SK-N-SH (cell line): ENCODE measurements at regions not wholly inside any gene's neighbourhood (a gene's known extent, or its start where the extent isn't known, plus 50 kb on each side); places are given as distances from the start of the nearest gene placed in this dataset.

ENCODE experiments used
- CTCF ChIA-PET: fragments of 300-600, 350-600 bp; formaldehyde crosslinking; extraction: SDS; loops from one replicate; lab custom pipeline; 2021; lab: Yijun Ruan, JAX
- POLR2A ChIA-PET: fragments of 350-600 bp; sonication (Branson Sonifier 250); formaldehyde crosslinking; extraction: SDS; loops from one replicate; lab custom pipeline; 2020; ENCODE audit warnings: antibody characterized with exemption, inconsistent platforms; lab: Yijun Ruan, JAX
- DNase-seq: peaks from one replicate; pipeline ENCODE4 v3.0.0; 2012
- H2AFZ ChIP-seq: fragments of 200-600 bp; sonication (generic); 2 replicates; pipeline ENCODE4 v1.8.1; 2016; ENCODE audit warnings: antibody characterized with exemption, mild to moderate bottlenecking, low read depth
- H3F3A ChIP-seq: fragments of 200-600 bp; sonication (generic); replicated peaks from 2 replicates; pipeline ENCODE3; 2016; ENCODE audit warnings: antibody characterized with exemption, mild to moderate bottlenecking; ENCODE audit not compliant: insufficient read depth
- H3K27ac ChIP-seq, 2 experiments: fragments of 200-500 bp in 1 of 2; fragments of 200-600 bp in 1 of 2; sonication (Bioruptor generic) in 1 of 2; sonication (generic), shearing (Covaris generic) in 1 of 2; 2 replicates each; pipeline versions ENCODE4 v1.5.1 to v1.6.1; 2014 to 2016; ENCODE audit warnings: low read depth in 2 of 2, inconsistent platforms in 1 of 2, low read length in 1 of 2, mild to moderate bottlenecking in 1 of 2, mixed read lengths in 1 of 2
- H3K27me3 ChIP-seq: fragments of 200-600 bp; sonication (generic), shearing (Covaris generic); 2 replicates; pipeline ENCODE4 v1.6.1; 2016; ENCODE audit warnings: mixed run types; ENCODE audit not compliant: insufficient read depth
- H3K36me3 ChIP-seq, 2 experiments: fragments of 200-500 bp in 1 of 2; fragments of 200-600 bp in 1 of 2; sonication (Bioruptor generic) in 1 of 2; sonication (generic) in 1 of 2; replicated peaks in 1 of 2; 2 replicates each; pipeline versions ENCODE3 to v1.5.1; 2014 to 2016; ENCODE audit warnings: low read length in 1 of 2, mild to moderate bottlenecking in 1 of 2; ENCODE audit not compliant: insufficient read depth in 2 of 2, control insufficient read depth in 1 of 2
- H3K4me1 ChIP-seq, 2 experiments: fragments of 200-500 bp in 1 of 2; fragments of 200-600 bp in 1 of 2; sonication (Bioruptor generic) in 1 of 2; sonication (generic), shearing (Covaris generic) in 1 of 2; 2 replicates each; pipeline versions ENCODE4 v1.5.1 to v1.6.1; 2014 to 2016; ENCODE audit warnings: low read depth in 1 of 2, low read length in 1 of 2, mixed run types in 1 of 2; ENCODE audit not compliant: insufficient read depth in 2 of 2, control insufficient read depth in 1 of 2
- H3K4me2 ChIP-seq: fragments of 200-600 bp; sonication (generic), shearing (Covaris generic); 2 replicates; pipeline ENCODE4 v1.6.1; 2017; ENCODE audit warnings: mixed run types
- H3K4me3 ChIP-seq, 2 experiments: fragments of 200-500 bp in 1 of 2; fragments of 200-600 bp in 1 of 2; sonication (Bioruptor generic) in 1 of 2; sonication (generic), shearing (Covaris generic) in 1 of 2; 2 replicates each; pipeline versions ENCODE4 v1.5.1 to v1.8.1; 2014 to 2016; ENCODE audit warnings: low read depth in 2 of 2, inconsistent platforms in 1 of 2, low read length in 1 of 2, mild to moderate bottlenecking in 1 of 2, mixed read lengths in 1 of 2, moderate library complexity in 1 of 2
- H3K79me2 ChIP-seq: fragments of 200-600 bp; sonication (generic); 2 replicates; pipeline ENCODE4 v1.8.1; 2017; ENCODE audit warnings: mild to moderate bottlenecking; ENCODE audit not compliant: insufficient read depth
- H3K9ac ChIP-seq: fragments of 200-600 bp; sonication (generic); 2 replicates; pipeline ENCODE4 v1.6.1; 2017; ENCODE audit warnings: mixed run types
- H3K9me2 ChIP-seq: fragments of 200-600 bp; sonication (generic); 2 replicates; pipeline ENCODE4 v1.6.1; 2017; ENCODE audit warnings: mixed run types
- H3K9me3 ChIP-seq: fragments of 200-600 bp; sonication (generic); 2 replicates; pipeline ENCODE4 v1.6.1; 2017; ENCODE audit warnings: mixed run types, mild to moderate bottlenecking, moderate library complexity
- H4K20me1 ChIP-seq: fragments of 200-600 bp; sonication (generic); 2 replicates; pipeline ENCODE4 v1.6.1; 2017; ENCODE audit warnings: mild to moderate bottlenecking, mixed run types; ENCODE audit not compliant: insufficient read depth
- CTCF ChIP-seq: fragments of 200-600 bp; sonication (generic); IDR thresholded peaks from 2 replicates; pipeline ENCODE4 v1.6.1; 2017; ENCODE audit warnings: antibody characterized with exemption, mild to moderate bottlenecking, moderate library complexity
- IRF3 ChIP-seq: fragments of 150-350 bp; IDR thresholded peaks from 2 replicates; pipeline ENCODE4 v1.6.1; 2016; ENCODE audit warnings: mild to moderate bottlenecking, low read depth, low read length
- MXI1 ChIP-seq: IDR thresholded peaks from 2 replicates; pipeline ENCODE4 v1.6.1; 2012; ENCODE audit warnings: mild to moderate bottlenecking, low read depth, low read length, improper control_type of control experiment
- NFIC ChIP-seq: IDR thresholded peaks from 2 replicates; pipeline ENCODE4 v1.4.0; 2012; ENCODE audit warnings: borderline replicate concordance
- RAD21 ChIP-seq: IDR thresholded peaks from 2 replicates; pipeline ENCODE4 v1.6.1; 2012; ENCODE audit warnings: mild to moderate bottlenecking, low read length
- RCOR1 ChIP-seq: fragments of 150-350 bp; IDR thresholded peaks from 2 replicates; pipeline ENCODE4 v1.6.1; 2017; ENCODE audit warnings: antibody characterized with exemption, low read length
- RFX5 ChIP-seq: IDR thresholded peaks from 2 replicates; pipeline ENCODE4 v1.6.1; 2012; ENCODE audit warnings: mild to moderate bottlenecking, improper control_type of control experiment, low read length
- TCF12 ChIP-seq: IDR thresholded peaks from 2 replicates; pipeline ENCODE4 v1.4.0; 2012
- ZBTB33 ChIP-seq: IDR thresholded peaks from 2 replicates; pipeline ENCODE4 v1.4.0; 2012; ENCODE audit warnings: low read depth, borderline replicate concordance
- WGBS: methylation state at CpG from one replicate; pipeline ENCODE4 v1.1.6; 2017; ENCODE audit warnings: low lambda C conversion rate; 5-methylcytosine and 5-hydroxymethylcytosine counted together
- TF ChIP-seq, protein P1 (sequence below): fragments of 150-350 bp; IDR thresholded peaks from 2 replicates; pipeline ENCODE4 v1.6.1; 2017; ENCODE audit warnings: antibody characterized with exemption, low read length, low read depth, borderline replicate concordance
- TF ChIP-seq, protein P2 (sequence below): IDR thresholded peaks from 2 replicates; pipeline ENCODE4 v1.6.1; 2012; ENCODE audit warnings: mild to moderate bottlenecking, low read depth, low read length, moderate library complexity
- TF ChIP-seq, protein P3 (sequence below): IDR thresholded peaks from 2 replicates; pipeline ENCODE4 v1.4.0; 2012; ENCODE audit warnings: low read depth, borderline replicate concordance

- no peaks in the 10 kb centered on the region for H3K9me3 ChIP-seq
- H3K4me2 ChIP-seq = no peak overlapping the region
- ChIA-PET POLR2A (no interaction called here), CTCF (interaction anchor here (1.0 to 1.9 kb wide), 2 partner anchors 9 to 78 kb away, joined by 3 to 4 read pairs; no protein-coding TSS in a partner anchor)
- H3K9ac ChIP-seq = no peak overlapping the region
- H3K79me2 ChIP-seq = no peaks in the 10 kb centered on the region
- H3K36me3 ChIP-seq = no peaks in the 10 kb centered on the region
- H3K27ac ChIP-seq = no peak overlapping the region
- WGBS = 55% methylated on average over 8 of the region's 12 CpGs
- H2AFZ ChIP-seq = no peak overlapping the region
- TF ChIP-seq IRF3 (no peak), ZBTB33 (no peak), NFIC (no peak), TCF12 (no peak), RFX5 (no peak), RAD21 (no peak)
- TF ChIP-seq, protein P1, sequence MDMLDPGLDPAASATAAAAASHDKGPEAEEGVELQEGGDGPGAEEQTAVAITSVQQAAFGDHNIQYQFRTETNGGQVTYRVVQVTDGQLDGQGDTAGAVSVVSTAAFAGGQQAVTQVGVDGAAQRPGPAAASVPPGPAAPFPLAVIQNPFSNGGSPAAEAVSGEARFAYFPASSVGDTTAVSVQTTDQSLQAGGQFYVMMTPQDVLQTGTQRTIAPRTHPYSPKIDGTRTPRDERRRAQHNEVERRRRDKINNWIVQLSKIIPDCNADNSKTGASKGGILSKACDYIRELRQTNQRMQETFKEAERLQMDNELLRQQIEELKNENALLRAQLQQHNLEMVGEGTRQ = no peak
- no peak overlapping the region for H3K4me3 ChIP-seq
- H3K27me3 ChIP-seq = no peaks in the 10 kb centered on the region
- no peaks in the 10 kb centered on the region for H4K20me1 ChIP-seq
- H3K4me1 ChIP-seq = peaks cover 0 to 6% of the 10 kb centered on the region in 2 experiments; a peak in 1 of 4 replicates
- H3F3A ChIP-seq = no peaks in the 10 kb centered on the region
- no peaks in the 10 kb centered on the region for H3K9me2 ChIP-seq
- DNase-seq = no peak
Measured at GRCh38 chr1:30008998-30009657, 714.3 kb downstream of the MATN1 start.

DNA sequence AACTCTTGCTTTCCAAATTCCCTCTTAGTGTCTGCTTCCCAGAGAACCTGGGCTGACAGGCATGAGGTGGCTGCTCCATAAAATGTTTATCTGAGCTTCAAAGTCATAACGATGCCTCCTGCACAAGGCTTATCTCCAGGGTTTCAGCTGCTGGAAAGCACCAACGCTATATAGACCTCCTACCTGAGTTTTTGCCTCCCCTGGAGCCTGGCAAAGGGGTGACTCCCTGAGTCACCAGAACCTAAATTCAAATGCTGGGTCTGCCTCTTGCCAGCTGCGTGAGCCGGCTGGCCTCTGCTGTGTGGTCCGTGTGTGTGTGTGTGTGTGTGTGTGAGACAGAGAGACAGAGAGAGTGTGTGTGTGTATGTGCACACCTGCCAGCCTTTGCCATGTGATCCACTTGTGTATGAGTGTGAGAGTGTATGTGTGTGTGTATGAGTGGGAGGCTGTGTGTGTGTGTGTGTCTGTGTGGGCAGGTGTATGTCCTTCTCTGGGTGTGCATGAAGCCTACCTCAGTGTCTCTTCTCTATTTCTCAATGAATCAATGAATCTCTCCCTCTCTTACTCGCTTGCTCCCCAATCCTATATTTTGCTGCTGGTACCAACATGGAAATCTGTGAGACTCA, 714.9 kb downstream of the MATN1 start:
- no peaks in the 10 kb centered on the region for H3F3A ChIP-seq
- CTCF ChIA-PET = interaction anchor here (1.0 to 1.9 kb wide), 2 partner anchors 9 to 78 kb away, joined by 3 to 4 read pairs; no protein-coding TSS in a partner anchor
- 46% methylated on average over 6 of the region's 6 CpGs for WGBS
- TF ChIP-seq IRF3 (no peak), CTCF (no peak), MXI1 (no peak), RCOR1 (no peak)
- TF ChIP-seq, protein P2, sequence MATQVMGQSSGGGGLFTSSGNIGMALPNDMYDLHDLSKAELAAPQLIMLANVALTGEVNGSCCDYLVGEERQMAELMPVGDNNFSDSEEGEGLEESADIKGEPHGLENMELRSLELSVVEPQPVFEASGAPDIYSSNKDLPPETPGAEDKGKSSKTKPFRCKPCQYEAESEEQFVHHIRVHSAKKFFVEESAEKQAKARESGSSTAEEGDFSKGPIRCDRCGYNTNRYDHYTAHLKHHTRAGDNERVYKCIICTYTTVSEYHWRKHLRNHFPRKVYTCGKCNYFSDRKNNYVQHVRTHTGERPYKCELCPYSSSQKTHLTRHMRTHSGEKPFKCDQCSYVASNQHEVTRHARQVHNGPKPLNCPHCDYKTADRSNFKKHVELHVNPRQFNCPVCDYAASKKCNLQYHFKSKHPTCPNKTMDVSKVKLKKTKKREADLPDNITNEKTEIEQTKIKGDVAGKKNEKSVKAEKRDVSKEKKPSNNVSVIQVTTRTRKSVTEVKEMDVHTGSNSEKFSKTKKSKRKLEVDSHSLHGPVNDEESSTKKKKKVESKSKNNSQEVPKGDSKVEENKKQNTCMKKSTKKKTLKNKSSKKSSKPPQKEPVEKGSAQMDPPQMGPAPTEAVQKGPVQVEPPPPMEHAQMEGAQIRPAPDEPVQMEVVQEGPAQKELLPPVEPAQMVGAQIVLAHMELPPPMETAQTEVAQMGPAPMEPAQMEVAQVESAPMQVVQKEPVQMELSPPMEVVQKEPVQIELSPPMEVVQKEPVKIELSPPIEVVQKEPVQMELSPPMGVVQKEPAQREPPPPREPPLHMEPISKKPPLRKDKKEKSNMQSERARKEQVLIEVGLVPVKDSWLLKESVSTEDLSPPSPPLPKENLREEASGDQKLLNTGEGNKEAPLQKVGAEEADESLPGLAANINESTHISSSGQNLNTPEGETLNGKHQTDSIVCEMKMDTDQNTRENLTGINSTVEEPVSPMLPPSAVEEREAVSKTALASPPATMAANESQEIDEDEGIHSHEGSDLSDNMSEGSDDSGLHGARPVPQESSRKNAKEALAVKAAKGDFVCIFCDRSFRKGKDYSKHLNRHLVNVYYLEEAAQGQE = no peak
- TF ChIP-seq, protein P3, sequence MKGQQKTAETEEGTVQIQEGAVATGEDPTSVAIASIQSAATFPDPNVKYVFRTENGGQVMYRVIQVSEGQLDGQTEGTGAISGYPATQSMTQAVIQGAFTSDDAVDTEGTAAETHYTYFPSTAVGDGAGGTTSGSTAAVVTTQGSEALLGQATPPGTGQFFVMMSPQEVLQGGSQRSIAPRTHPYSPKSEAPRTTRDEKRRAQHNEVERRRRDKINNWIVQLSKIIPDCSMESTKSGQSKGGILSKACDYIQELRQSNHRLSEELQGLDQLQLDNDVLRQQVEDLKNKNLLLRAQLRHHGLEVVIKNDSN = no peak

More for the DNA sequence above, 714.9 kb downstream of the MATN1 start:
- Histone ChIP-seq H3K27ac (no peak overlapping the region), H3K4me3 (no peak overlapping the region), H3K79me2 (no peaks in the 10 kb centered on the region), H3K4me1 (peaks cover 0 to 6% of the 10 kb centered on the region in 2 experiments; a peak in 1 of 4 replicates), H2AFZ (no peak overlapping the region), H3K27me3 (no peaks in the 10 kb centered on the region), H3K36me3 (no peaks in the 10 kb centered on the region), H3K9me2 (no peaks in the 10 kb centered on the region), H3K4me2 (no peak overlapping the region), H3K9ac (no peak overlapping the region), H3K9me3 (no peaks in the 10 kb centered on the region), H4K20me1 (no peaks in the 10 kb centered on the region)
- no peak for DNase-seq
- POLR2A ChIA-PET = no interaction called here
